Vagina (tissue), 2 donors: ENCODE measurements at regions not wholly inside any gene's neighbourhood (a gene's known extent, or its start where the extent isn't known, plus 50 kb on each side); places are given as distances from the start of the nearest gene placed in this dataset.

Experiments used
- DNase-seq, 2 donors: peaks; one replicate each; pipeline ENCODE4 v3.0.0-alpha.2; 2017; ENCODE audit errors: extremely low spot score in 2 of 2
- H3K27ac ChIP-seq: fragments of 200-600 bp; sonication (generic); one replicate; pipeline ENCODE4 v1.5.1; 2019
- H3K27me3 ChIP-seq: fragments of 200-600 bp; sonication (generic); one replicate; pipeline ENCODE4 v1.5.1; 2019
- H3K36me3 ChIP-seq, 2 donors: fragments of 200-600 bp; sonication (generic); one replicate each; pipeline ENCODE4 v1.5.1; 2017 to 2019
- H3K4me1 ChIP-seq: fragments of 200-600 bp; sonication (generic); one replicate; pipeline ENCODE4 v1.5.1; 2019
- H3K4me3 ChIP-seq, 2 donors: fragments of 200-600 bp; sonication (generic); 1 replicate in 1 of 2; 2 replicates in 1 of 2; pipeline ENCODE4 v1.5.1; 2016 to 2019
- H3K9me3 ChIP-seq: fragments of 200-600 bp; sonication (generic); one replicate; pipeline ENCODE4 v1.5.1; 2019
- CTCF ChIP-seq, 3 experiments: fragments of 450-650 bp in 2 of 3; fragments of 200-600 bp in 1 of 3; sonication (generic) in 1 of 3; IDR thresholded peaks; one replicate each; pipeline ENCODE4 v1.5.1; 2017 to 2019; ENCODE audit warnings: antibody characterized with exemption in 3 of 3, mild to moderate bottlenecking in 2 of 3, moderate library complexity in 2 of 3
- POLR2A ChIP-seq, 2 donors: fragments of 450-650 bp; IDR thresholded peaks; one replicate each; pipeline ENCODE4 v1.6.1; 2017; ENCODE audit warnings: antibody characterized with exemption in 2 of 2, mild to moderate bottlenecking in 2 of 2, moderate library complexity in 2 of 2
- POLR2AphosphoS5 ChIP-seq, 2 donors: sonication (generic); formaldehyde crosslinking; IDR thresholded peaks; one replicate each; pipeline ENCODE4 v1.9.0; 2017; ENCODE audit warnings: antibody characterized with exemption in 2 of 2, mild to moderate bottlenecking in 2 of 2, low read depth in 1 of 2; ENCODE audit not compliant: insufficient read depth in 1 of 2
- intact Hi-C: fragments of 100-400 bp; cut with DNase I; formaldehyde crosslinking; loops from one replicate; pipeline ENCODE4 v1.15.1; 2023

GRCh38 chr6:88544986-88545612, 379.0 kb upstream of the CNR1 start:
- TF ChIP-seq CTCF (IDR thresholded peaks at IDR 0.05) (no peak), POLR2AphosphoS5 (IDR thresholded peaks at IDR 0.05; ENCODE audit: insufficient read depth in 1 of 2, low read depth in 1 of 2) (no peak), POLR2A (IDR thresholded peaks at IDR 0.05) (no peak)
- Histone ChIP-seq H3K36me3 (no peaks in the 10 kb centered on the region), H3K27ac (no peak overlapping the region), H3K4me1 (no peaks in the 10 kb centered on the region), H3K9me3 (no peaks in the 10 kb centered on the region), H3K4me3 (no peak overlapping the region), H3K27me3 (no peaks in the 10 kb centered on the region)
- DNase-seq = no peak
- intact Hi-C loops = no loop called here

GRCh38 chr6:88539295-88539764, 373.2 kb upstream of the CNR1 start:
- Histone ChIP-seq H3K4me3 (no peak overlapping the region), H3K9me3 (no peaks in the 10 kb centered on the region), H3K27me3 (no peaks in the 10 kb centered on the region), H3K4me1 (no peaks in the 10 kb centered on the region), H3K36me3 (no peaks in the 10 kb centered on the region), H3K27ac (no peak overlapping the region)
- no peak for DNase-seq
- intact Hi-C loops = no loop called here
- TF ChIP-seq POLR2AphosphoS5 (IDR thresholded peaks at IDR 0.05; ENCODE audit: insufficient read depth in 1 of 2, low read depth in 1 of 2) (no peak), CTCF (IDR thresholded peaks at IDR 0.05) (no peak), POLR2A (IDR thresholded peaks at IDR 0.05) (no peak)

DNA sequence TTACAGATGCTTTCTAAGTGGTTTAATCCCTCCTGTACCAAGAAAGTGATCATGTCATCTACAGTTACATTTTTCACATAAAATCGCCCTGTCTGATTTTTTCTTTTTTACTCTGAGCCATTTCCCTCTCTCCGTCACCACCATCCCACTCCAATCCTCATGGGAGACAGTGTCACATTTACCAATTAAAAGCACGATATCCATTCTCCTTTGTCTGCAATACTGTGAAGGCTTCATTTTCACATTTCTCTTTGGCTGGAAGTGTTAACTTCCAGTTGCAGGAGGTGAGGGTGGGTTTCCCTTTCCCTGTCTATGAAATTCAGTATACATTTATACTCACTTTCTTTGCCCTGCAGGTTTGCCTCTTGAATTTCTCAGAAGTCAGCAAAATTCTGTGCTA, 372.7 kb upstream of the CNR1 start:
- TF ChIP-seq POLR2A (IDR thresholded peaks at IDR 0.05) (no peak), CTCF (IDR thresholded peaks at IDR 0.05) (no peak), POLR2AphosphoS5 (IDR thresholded peaks at IDR 0.05; ENCODE audit: insufficient read depth in 1 of 2, low read depth in 1 of 2) (no peak)
- DNase-seq = peak in 1 of 2 donors; percentile 27
- Histone ChIP-seq H3K4me1 (no peaks in the 10 kb centered on the region), H3K36me3 (no peaks in the 10 kb centered on the region), H3K27ac (no peak overlapping the region), H3K27me3 (no peaks in the 10 kb centered on the region), H3K4me3 (no peak overlapping the region), H3K9me3 (no peaks in the 10 kb centered on the region)
- intact Hi-C loops = no loop called here

- DNase-seq = peak in 1 of 2 donors; percentile 74
- Histone ChIP-seq H3K27ac (no peak overlapping the region), H3K4me1 (no peaks in the 10 kb centered on the region), H3K36me3 (no peaks in the 10 kb centered on the region), H3K4me3 (no peak overlapping the region), H3K27me3 (no peaks in the 10 kb centered on the region), H3K9me3 (no peaks in the 10 kb centered on the region)
- intact Hi-C loops = no loop called here
- TF ChIP-seq POLR2AphosphoS5 (IDR thresholded peaks at IDR 0.05; ENCODE audit: insufficient read depth in 1 of 2, low read depth in 1 of 2) = no peak
Measured at GRCh38 chr6:88538130-88538706, 372.1 kb upstream of the CNR1 start.

DNA sequence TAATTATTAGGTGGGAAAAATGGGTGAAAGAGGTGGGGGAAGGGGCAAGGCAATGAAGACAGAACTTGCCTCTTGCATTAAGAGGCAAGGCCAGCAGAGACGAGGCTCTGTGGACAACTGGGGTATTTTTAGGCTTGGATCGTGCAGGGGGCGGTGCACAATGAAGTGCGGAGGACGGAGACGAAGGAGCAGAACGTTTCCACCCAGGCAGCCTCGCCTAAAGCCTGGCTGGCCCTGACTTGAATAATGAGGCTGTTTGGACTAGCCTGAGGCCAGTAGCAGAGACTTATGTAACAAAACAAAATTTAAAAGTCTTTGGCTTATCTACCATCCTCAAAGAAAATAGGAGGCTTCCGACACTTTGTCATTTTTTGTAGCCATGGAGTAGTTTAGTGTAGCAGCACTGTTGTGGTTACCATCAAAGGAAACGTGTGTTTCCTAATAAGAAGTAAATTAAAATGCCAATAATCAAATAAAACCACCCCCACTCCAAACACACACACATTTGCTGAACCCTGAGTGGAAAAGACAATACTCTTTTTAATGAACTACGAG, 370.0 kb upstream of the CNR1 start:
- Histone ChIP-seq H3K27ac (no peak overlapping the region), H3K36me3 (no peaks in the 10 kb centered on the region), H3K4me1 (no peaks in the 10 kb centered on the region), H3K4me3 (no peak overlapping the region), H3K27me3 (no peaks in the 10 kb centered on the region), H3K9me3 (no peaks in the 10 kb centered on the region)
- intact Hi-C loops = no loop called here
- no peak for TF ChIP-seq POLR2AphosphoS5 (IDR thresholded peaks at IDR 0.05; ENCODE audit: insufficient read depth in 1 of 2, low read depth in 1 of 2)
- TF ChIP-seq POLR2A (IDR thresholded peaks at IDR 0.05) = no peak
- no peak for TF ChIP-seq CTCF (IDR thresholded peaks at IDR 0.05)
- DNase-seq = peak in 1 of 2 donors; percentile 40
